Esophagus muscularis mucosa (tissue), 4 donors: ENCODE measurements at regions not wholly inside any gene's neighbourhood (a gene's known extent, or its start where the extent isn't known, plus 50 kb on each side); places are given as distances from the start of the nearest gene placed in this dataset.

ENCODE experiments used
- CTCF ChIP-seq, 3 experiments: fragments of 200-600 bp in 2 of 3; fragments of 450-650 bp in 1 of 3; sonication (generic) in 2 of 3; IDR thresholded peaks; one replicate each; pipeline ENCODE4 v1.5.1; 2017 to 2019; ENCODE audit warnings: antibody characterized with exemption in 3 of 3, mild to moderate bottlenecking in 2 of 3, moderate library complexity in 1 of 3
- EP300 ChIP-seq: sonication (generic); formaldehyde crosslinking; IDR thresholded peaks from one replicate; pipeline ENCODE4 v1.6.1; 2017; ENCODE audit warnings: antibody characterized with exemption
- POLR2A ChIP-seq: fragments of 450-650 bp; IDR thresholded peaks from one replicate; pipeline ENCODE4 v1.6.1; 2017; ENCODE audit warnings: antibody characterized with exemption, moderate library complexity, mild to moderate bottlenecking, low read depth
- POLR2AphosphoS5 ChIP-seq, 2 donors: sonication (generic); formaldehyde crosslinking; IDR thresholded peaks; one replicate each; pipeline ENCODE4 v1.6.1; 2017; ENCODE audit warnings: antibody characterized with exemption in 2 of 2

GRCh38 chr17:53270936-53271335 lies 551.8 kb upstream of the KIF2B start:
- no peak for TF ChIP-seq EP300
- no peak for TF ChIP-seq POLR2A
- TF ChIP-seq CTCF (IDR thresholded peaks at IDR 0.05), result no peak
- no peak for TF ChIP-seq POLR2AphosphoS5 (IDR thresholded peaks at IDR 0.05)
